ENCODE measurements at regions not wholly inside any gene's neighbourhood (a gene's known extent, or its start where the extent isn't known, plus 50 kb on each side); places are given as distances from the start of the nearest gene placed in this dataset.

- POLR2A ChIA-PET: no interaction called here
- DNase-seq (ENCODE audit: low read depth, low spot score): no peak
- CTCF ChIA-PET: no interaction called here
- H3K4me3 ChIP-seq (ENCODE audit: low read depth, low read length): no peak overlapping the region
- TF ChIP-seq, protein P1, sequence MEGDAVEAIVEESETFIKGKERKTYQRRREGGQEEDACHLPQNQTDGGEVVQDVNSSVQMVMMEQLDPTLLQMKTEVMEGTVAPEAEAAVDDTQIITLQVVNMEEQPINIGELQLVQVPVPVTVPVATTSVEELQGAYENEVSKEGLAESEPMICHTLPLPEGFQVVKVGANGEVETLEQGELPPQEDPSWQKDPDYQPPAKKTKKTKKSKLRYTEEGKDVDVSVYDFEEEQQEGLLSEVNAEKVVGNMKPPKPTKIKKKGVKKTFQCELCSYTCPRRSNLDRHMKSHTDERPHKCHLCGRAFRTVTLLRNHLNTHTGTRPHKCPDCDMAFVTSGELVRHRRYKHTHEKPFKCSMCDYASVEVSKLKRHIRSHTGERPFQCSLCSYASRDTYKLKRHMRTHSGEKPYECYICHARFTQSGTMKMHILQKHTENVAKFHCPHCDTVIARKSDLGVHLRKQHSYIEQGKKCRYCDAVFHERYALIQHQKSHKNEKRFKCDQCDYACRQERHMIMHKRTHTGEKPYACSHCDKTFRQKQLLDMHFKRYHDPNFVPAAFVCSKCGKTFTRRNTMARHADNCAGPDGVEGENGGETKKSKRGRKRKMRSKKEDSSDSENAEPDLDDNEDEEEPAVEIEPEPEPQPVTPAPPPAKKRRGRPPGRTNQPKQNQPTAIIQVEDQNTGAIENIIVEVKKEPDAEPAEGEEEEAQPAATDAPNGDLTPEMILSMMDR (IDR thresholded peaks at IDR 0.05; ENCODE audit: insufficient read depth, low read length, missing control alignments): no peak
Observed at GRCh38 chr11:133742353-133742752, 103.0 kb downstream of the SPATA19 start.

GRCh38 chr11:133740963-133741362 is 104.3 kb downstream of the SPATA19 start:
- ChIA-PET POLR2A (interaction anchor here (0.7 kb wide), 1 partner anchor 10 kb away, joined by 3 read pairs; no protein-coding TSS in a partner anchor), CTCF (no interaction called here)
- no peak for DNase-seq (ENCODE audit: low read depth, low spot score)
- TF ChIP-seq, protein P1 (IDR thresholded peaks at IDR 0.05; ENCODE audit: insufficient read depth, low read length, missing control alignments): no peak
- no peak overlapping the region for H3K4me3 ChIP-seq (ENCODE audit: low read depth, low read length)

DNA sequence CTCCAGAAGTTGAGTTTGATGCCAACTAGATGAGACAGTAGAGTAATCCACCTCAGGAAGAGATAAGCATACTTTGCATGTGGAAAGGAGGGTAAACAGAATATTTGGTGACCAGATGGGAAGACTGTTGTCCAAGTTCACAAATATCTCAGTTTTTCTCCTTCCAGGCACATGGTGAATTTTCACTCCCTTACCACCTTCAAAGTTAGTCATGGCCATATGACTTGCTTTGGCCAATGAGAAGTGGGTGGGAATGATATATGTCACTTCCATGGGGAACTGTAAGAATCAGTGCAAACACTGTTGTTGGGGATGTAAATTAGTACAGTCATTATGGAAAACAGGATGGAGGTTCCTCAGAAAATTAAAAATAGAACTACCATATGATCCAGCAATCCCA is 105.8 kb downstream of the SPATA19 start:
- no peak overlapping the region for H3K4me3 ChIP-seq (ENCODE audit: low read depth, low read length)
- ChIA-PET CTCF (no interaction called here), POLR2A (no interaction called here)
- TF ChIP-seq, protein P1 (IDR thresholded peaks at IDR 0.05; ENCODE audit: insufficient read depth, low read length, missing control alignments): no peak
- DNase-seq (ENCODE audit: low read depth, low spot score): no peak

DNA sequence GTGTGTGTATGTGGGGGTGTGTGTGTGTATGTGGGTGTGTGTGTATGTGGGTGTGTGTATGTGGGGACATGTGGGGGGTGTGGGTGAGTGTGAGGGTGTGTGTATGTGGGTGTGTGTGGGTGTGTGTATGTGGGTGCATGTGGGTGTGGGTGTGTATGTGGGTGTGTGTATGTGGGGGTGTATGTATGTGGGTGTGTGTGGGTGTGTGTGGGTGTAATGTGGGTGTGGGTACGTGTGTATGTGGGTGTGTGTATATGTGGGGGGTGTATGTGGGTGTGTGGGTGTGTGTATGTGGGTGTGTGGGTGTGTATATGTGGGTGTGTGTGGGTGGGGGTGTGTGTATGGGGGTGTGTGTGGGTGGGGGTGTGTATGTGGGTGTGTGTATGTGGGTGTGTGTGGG is 106.7 kb downstream of the SPATA19 start:
- TF ChIP-seq, protein P1 (IDR thresholded peaks at IDR 0.05; ENCODE audit: insufficient read depth, low read length, missing control alignments): no peak
- ChIA-PET CTCF (no interaction called here), POLR2A (no interaction called here)
- no peak overlapping the region for H3K4me3 ChIP-seq (ENCODE audit: low read depth, low read length)
- no peak for DNase-seq (ENCODE audit: low read depth, low spot score)

DNA sequence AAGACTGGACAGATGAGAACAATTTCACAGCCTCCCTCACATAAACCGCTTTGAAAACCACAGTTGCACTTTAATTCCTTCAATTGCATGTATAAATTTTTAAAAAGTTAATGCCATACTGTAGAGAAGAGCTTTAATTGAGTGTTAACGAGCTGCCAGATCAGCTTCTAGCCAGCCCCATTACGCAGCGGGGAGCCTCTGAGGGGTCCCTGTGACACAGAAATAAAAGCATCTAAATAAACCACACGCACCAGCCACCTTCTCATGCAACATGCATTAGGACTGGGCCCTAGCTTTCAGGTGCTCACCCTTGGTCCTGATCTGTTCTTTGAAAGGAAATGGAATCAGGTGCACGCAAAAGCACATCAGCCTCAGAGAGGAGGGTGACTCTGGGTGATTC is 111.7 kb downstream of the SPATA19 start:
- H3K4me3 ChIP-seq (ENCODE audit: low read depth, low read length): no peak overlapping the region
- POLR2A ChIA-PET: no interaction called here
- DNase-seq (ENCODE audit: low read depth, low spot score): no peak
- TF ChIP-seq, protein P1 (IDR thresholded peaks at IDR 0.05; ENCODE audit: insufficient read depth, low read length, missing control alignments): no peak
- CTCF ChIA-PET: no interaction called here

- H3K4me3 ChIP-seq (ENCODE audit: low read depth, low read length): no peak overlapping the region
- POLR2A ChIA-PET: no interaction called here
- CTCF ChIA-PET: no interaction called here
- TF ChIP-seq, protein P1 (IDR thresholded peaks at IDR 0.05; ENCODE audit: insufficient read depth, low read length, missing control alignments): no peak
- no peak for DNase-seq (ENCODE audit: low read depth, low spot score)
Observed at GRCh38 chr11:133732109-133732674, 113.1 kb downstream of the SPATA19 start.

Measured in AG04449 (cell line).